ENCODE measurements at regions not wholly inside any gene's neighbourhood (a gene's known extent, or its start where the extent isn't known, plus 50 kb on each side); places are given as distances from the start of the nearest gene placed in this dataset.

- TF ChIP-seq CTCF (IDR thresholded peaks at IDR 0.05) (no peak), POLR2A (IDR thresholded peaks at IDR 0.05) (no peak)
These were observed 93.9 kb upstream of the CITED2 start for GRCh38 chr6:139468178-139468819.

Measured in Peyer's patch (tissue), 4 donors.